ENCODE measurements at regions not wholly inside any gene's neighbourhood (a gene's known extent, or its start where the extent isn't known, plus 50 kb on each side); places are given as distances from the start of the nearest gene placed in this dataset.

GRCh38 chr1:60431593-60431992 is 358.0 kb upstream of the C1orf87 start:
- Histone ChIP-seq H3K27ac (ENCODE audit: low read depth in 1 of 3, low read length in 2 of 3) (no peak overlapping the region), H3K4me1 (ENCODE audit: control insufficient read depth in 3 of 3, insufficient read depth in 2 of 3, low read depth in 1 of 3, low read length in 2 of 3) (no peaks in the 10 kb centered on the region), H3K27me3 (ENCODE audit: control insufficient read depth in 3 of 3, insufficient read depth in 3 of 3, low read length in 3 of 3) (no peaks in the 10 kb centered on the region), H3K9me3 (ENCODE audit: control insufficient read depth in 2 of 2, insufficient read depth in 1 of 2, low read depth in 1 of 2, low read length in 1 of 2) (peaks cover 0 to 6% of the 10 kb centered on the region in 2 donors), H3K4me3 (ENCODE audit: low read depth in 1 of 3, low read length in 3 of 3) (no peak overlapping the region), H3K36me3 (ENCODE audit: control insufficient read depth in 3 of 3, insufficient read depth in 2 of 3, low read depth in 1 of 3, low read length in 3 of 3) (no peaks in the 10 kb centered on the region)
- DNase-seq = no peak
- FAIRE-seq = no peak
- 76 to 81% (median 77%) methylated on average over 2 of the region's 2 CpGs for WGBS, 3 donors

DNA sequence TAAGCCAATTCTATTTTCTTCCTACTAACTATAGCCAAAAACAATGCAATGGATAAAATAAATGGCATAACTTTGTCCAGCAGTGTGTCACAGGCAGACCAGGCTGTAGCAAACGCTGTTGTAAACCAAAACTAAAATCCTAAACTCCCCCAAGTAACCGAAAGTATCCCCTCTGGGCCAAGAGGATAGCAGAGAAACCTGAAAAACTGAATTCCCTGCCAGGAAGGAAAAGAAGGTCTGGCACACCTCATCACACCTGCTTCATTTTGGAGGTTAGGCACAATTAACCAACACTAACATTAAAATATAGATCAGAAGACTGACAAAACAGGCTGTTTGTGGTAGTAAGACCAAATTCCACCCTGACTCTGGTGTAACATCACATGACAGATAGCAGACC is 356.8 kb upstream of the C1orf87 start:
- Histone ChIP-seq H3K27ac (ENCODE audit: low read depth in 1 of 3, low read length in 2 of 3) (no peak overlapping the region), H3K27me3 (ENCODE audit: control insufficient read depth in 3 of 3, insufficient read depth in 3 of 3, low read length in 3 of 3) (no peaks in the 10 kb centered on the region), H3K4me3 (ENCODE audit: low read depth in 1 of 3, low read length in 3 of 3) (no peak overlapping the region), H3K4me1 (ENCODE audit: control insufficient read depth in 3 of 3, insufficient read depth in 2 of 3, low read depth in 1 of 3, low read length in 2 of 3) (no peaks in the 10 kb centered on the region), H3K9me3 (ENCODE audit: control insufficient read depth in 2 of 2, insufficient read depth in 1 of 2, low read depth in 1 of 2, low read length in 1 of 2) (peaks cover 0 to 6% of the 10 kb centered on the region in 2 donors), H3K36me3 (ENCODE audit: control insufficient read depth in 3 of 3, insufficient read depth in 2 of 3, low read depth in 1 of 3, low read length in 3 of 3) (no peaks in the 10 kb centered on the region)
- DNase-seq (no peak), FAIRE-seq (no peak)
- 57 to 76% (median 73%) methylated on average over 2 of the region's 2 CpGs for WGBS, 3 donors

DNA sequence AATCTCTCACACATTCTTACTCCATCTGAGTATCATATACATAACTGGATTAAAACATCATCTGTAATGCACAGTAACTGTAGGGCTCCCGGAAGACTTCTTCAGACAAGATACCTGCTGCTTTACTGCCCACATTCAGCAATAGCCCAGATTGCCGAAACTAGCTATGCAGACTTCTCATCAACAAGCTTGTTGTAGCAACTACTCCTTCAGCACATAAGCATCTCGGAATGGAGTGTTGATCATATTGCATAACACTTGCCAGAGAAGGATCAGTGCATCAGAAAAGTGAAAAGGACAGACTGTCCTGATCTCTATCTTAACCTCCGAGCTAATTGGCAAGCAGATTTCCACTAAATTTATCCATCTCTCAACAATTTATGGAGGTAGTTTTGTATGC is 354.6 kb upstream of the C1orf87 start:
- H3K4me1 ChIP-seq (ENCODE audit: control insufficient read depth in 3 of 3, insufficient read depth in 2 of 3, low read depth in 1 of 3, low read length in 2 of 3) = no peaks in the 10 kb centered on the region
- H3K36me3 ChIP-seq (ENCODE audit: control insufficient read depth in 3 of 3, insufficient read depth in 2 of 3, low read depth in 1 of 3, low read length in 3 of 3) = no peaks in the 10 kb centered on the region
- no peak overlapping the region for H3K4me3 ChIP-seq (ENCODE audit: low read depth in 1 of 3, low read length in 3 of 3)
- no peak overlapping the region for H3K27ac ChIP-seq (ENCODE audit: low read depth in 1 of 3, low read length in 2 of 3)
- H3K27me3 ChIP-seq (ENCODE audit: control insufficient read depth in 3 of 3, insufficient read depth in 3 of 3, low read length in 3 of 3) = no peaks in the 10 kb centered on the region
- H3K9me3 ChIP-seq (ENCODE audit: control insufficient read depth in 2 of 2, insufficient read depth in 1 of 2, low read depth in 1 of 2, low read length in 1 of 2) = no peaks in the 10 kb centered on the region
- DNase-seq = no peak
- 72 to 82% (median 82%) methylated on average over 4 of the region's 4 CpGs for WGBS, 3 donors
- FAIRE-seq = no peak

DNA sequence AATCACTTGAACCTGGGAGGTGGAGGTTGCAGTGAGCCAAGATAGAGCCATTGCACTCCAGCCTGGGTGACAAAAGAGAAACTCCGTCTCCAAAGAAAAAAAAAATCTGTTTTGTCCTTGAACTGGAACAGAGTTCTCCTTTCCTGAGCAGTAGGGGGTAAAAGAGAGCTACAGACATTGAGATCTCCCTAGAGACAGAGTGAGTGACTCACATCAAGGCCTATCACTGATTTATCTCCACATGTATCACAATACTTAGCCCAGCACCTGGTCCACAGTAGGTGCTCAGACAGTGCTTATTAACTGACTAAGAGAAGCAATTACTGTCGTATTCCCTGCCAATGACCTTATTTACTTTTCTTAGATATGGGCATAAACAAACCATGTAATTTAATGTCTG is 354.1 kb upstream of the C1orf87 start:
- FAIRE-seq = no peak
- H3K4me3 ChIP-seq (ENCODE audit: low read depth in 1 of 3, low read length in 3 of 3) = no peak overlapping the region
- H3K27ac ChIP-seq (ENCODE audit: low read depth in 1 of 3, low read length in 2 of 3) = no peak overlapping the region

DNA sequence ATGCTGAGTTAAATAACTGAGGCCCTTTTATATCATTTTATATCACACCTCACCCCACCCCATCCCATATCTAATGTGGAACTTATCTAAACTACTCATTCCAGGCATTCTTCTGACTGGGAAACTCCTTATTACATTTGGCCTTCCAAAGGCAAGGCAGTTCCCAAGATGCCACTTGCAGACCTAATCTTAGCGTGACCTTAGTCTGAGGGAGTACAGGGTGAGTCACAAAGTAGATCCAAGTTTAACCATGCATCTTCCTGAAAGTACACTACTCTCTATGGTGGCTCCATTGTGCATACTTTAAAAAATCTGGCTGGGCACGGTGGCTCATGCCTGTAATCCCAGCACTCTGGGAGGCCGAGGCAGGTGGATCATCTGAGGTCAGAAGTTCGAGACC is 353.6 kb upstream of the C1orf87 start:
- Histone ChIP-seq H3K4me1 (ENCODE audit: control insufficient read depth in 3 of 3, insufficient read depth in 2 of 3, low read depth in 1 of 3, low read length in 2 of 3) (no peaks in the 10 kb centered on the region), H3K27me3 (ENCODE audit: control insufficient read depth in 3 of 3, insufficient read depth in 3 of 3, low read length in 3 of 3) (no peaks in the 10 kb centered on the region), H3K36me3 (ENCODE audit: control insufficient read depth in 3 of 3, insufficient read depth in 2 of 3, low read depth in 1 of 3, low read length in 3 of 3) (no peaks in the 10 kb centered on the region), H3K27ac (ENCODE audit: low read depth in 1 of 3, low read length in 2 of 3) (no peak overlapping the region), H3K9me3 (ENCODE audit: control insufficient read depth in 2 of 2, insufficient read depth in 1 of 2, low read depth in 1 of 2, low read length in 1 of 2) (no peaks in the 10 kb centered on the region), H3K4me3 (ENCODE audit: low read depth in 1 of 3, low read length in 3 of 3) (no peak overlapping the region)
- FAIRE-seq (no peak), DNase-seq (no peak)
- WGBS, 3 donors = 64 to 79% (median 76%) methylated on average over 4 of the region's 4 CpGs

More for the DNA sequence above, 354.1 kb upstream of the C1orf87 start:
- WGBS, 3 donors = 64 to 79% (median 73%) methylated on average over 2 of the region's 2 CpGs
- Histone ChIP-seq H3K4me1 (ENCODE audit: control insufficient read depth in 3 of 3, insufficient read depth in 2 of 3, low read depth in 1 of 3, low read length in 2 of 3) (no peaks in the 10 kb centered on the region), H3K36me3 (ENCODE audit: control insufficient read depth in 3 of 3, insufficient read depth in 2 of 3, low read depth in 1 of 3, low read length in 3 of 3) (no peaks in the 10 kb centered on the region), H3K27me3 (ENCODE audit: control insufficient read depth in 3 of 3, insufficient read depth in 3 of 3, low read length in 3 of 3) (no peaks in the 10 kb centered on the region), H3K9me3 (ENCODE audit: control insufficient read depth in 2 of 2, insufficient read depth in 1 of 2, low read depth in 1 of 2, low read length in 1 of 2) (no peaks in the 10 kb centered on the region)
- DNase-seq = no peak

- FAIRE-seq (no peak), DNase-seq (peak in 1 of 2 donors; percentile 5)
- Histone ChIP-seq H3K27me3 (ENCODE audit: control insufficient read depth in 3 of 3, insufficient read depth in 3 of 3, low read length in 3 of 3) (peaks cover 0 to 2% (median 0%) of the 10 kb centered on the region in 3 donors), H3K4me1 (ENCODE audit: control insufficient read depth in 3 of 3, insufficient read depth in 2 of 3, low read depth in 1 of 3, low read length in 2 of 3) (no peaks in the 10 kb centered on the region), H3K27ac (ENCODE audit: low read depth in 1 of 3, low read length in 2 of 3) (no peak overlapping the region), H3K4me3 (ENCODE audit: low read depth in 1 of 3, low read length in 3 of 3) (no peak overlapping the region), H3K9me3 (ENCODE audit: control insufficient read depth in 2 of 2, insufficient read depth in 1 of 2, low read depth in 1 of 2, low read length in 1 of 2) (peaks cover 0 to 4% of the 10 kb centered on the region in 2 donors), H3K36me3 (ENCODE audit: control insufficient read depth in 3 of 3, insufficient read depth in 2 of 3, low read depth in 1 of 3, low read length in 3 of 3) (no peaks in the 10 kb centered on the region)
- WGBS, 3 donors = 49 to 67% (median 52%) methylated on average over 1 of the region's 1 CpG
These were observed 352.0 kb upstream of the C1orf87 start for GRCh38 chr1:60425528-60425927.

DNA sequence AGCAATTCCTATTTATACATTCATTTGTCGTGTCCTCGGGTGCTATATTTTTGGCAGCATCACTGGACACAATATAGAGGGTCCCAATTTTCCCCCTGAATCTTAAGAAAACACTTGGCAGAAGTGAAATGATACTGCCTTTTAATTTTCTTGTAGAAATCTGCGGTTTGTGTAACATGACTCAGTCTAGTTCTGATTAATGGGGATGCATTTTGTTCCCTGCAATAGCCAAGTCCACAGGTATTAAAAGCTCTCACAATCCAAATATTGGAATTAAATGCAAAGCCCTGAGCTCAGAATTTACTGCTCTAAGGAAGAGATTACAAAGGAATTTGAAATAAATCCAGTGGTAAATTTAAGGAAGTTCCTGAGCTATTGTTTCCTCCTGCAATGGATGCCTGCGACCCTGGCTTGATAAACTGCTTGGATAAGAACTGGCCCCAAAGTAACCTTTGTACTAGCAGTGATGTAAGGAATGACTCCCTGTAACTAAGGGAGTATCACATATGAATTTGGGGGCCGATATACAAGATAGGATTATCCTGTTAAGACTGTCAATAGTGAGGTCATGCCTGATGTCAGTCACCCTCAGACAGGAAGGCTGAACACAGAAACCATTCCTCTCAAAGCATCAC is 349.7 kb upstream of the C1orf87 start:
- Histone ChIP-seq H3K4me3 (ENCODE audit: low read depth in 1 of 3, low read length in 3 of 3) (no peak overlapping the region), H3K27ac (ENCODE audit: low read depth in 1 of 3, low read length in 2 of 3) (no peak overlapping the region), H3K4me1 (ENCODE audit: control insufficient read depth in 3 of 3, insufficient read depth in 2 of 3, low read depth in 1 of 3, low read length in 2 of 3) (no peaks in the 10 kb centered on the region), H3K27me3 (ENCODE audit: control insufficient read depth in 3 of 3, insufficient read depth in 3 of 3, low read length in 3 of 3) (peaks cover 0 to 2% (median 0%) of the 10 kb centered on the region in 3 donors), H3K9me3 (ENCODE audit: control insufficient read depth in 2 of 2, insufficient read depth in 1 of 2, low read depth in 1 of 2, low read length in 1 of 2) (peaks cover 0 to 4% of the 10 kb centered on the region in 2 donors), H3K36me3 (ENCODE audit: control insufficient read depth in 3 of 3, insufficient read depth in 2 of 3, low read depth in 1 of 3, low read length in 3 of 3) (no peaks in the 10 kb centered on the region)
- 31 to 40% (median 38%) methylated on average over 5 of the region's 5 CpGs for WGBS, 3 donors
- FAIRE-seq (no peak), DNase-seq (no peak)

DNA sequence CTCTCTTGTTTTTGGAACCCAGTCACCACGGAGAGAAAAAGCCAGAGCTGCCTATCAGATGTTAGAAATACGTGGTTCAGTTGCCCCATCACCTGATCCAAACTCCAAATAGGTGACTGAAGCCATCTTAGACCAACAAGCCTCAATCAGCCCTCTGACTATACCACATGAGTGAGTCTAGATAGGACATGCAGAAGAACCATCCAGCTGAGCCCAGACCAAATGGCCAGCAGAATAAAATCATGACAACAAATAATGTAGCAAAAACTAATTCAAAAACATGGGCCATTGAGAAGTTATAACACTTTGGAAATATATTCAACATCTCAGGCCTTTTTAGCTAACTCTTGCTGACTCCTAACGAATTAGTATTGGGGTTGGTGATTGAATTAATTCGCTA is 348.4 kb upstream of the C1orf87 start:
- FAIRE-seq = no peak
- 59 to 73% (median 63%) methylated on average over 4 of the region's 4 CpGs for WGBS, 3 donors

DNA sequence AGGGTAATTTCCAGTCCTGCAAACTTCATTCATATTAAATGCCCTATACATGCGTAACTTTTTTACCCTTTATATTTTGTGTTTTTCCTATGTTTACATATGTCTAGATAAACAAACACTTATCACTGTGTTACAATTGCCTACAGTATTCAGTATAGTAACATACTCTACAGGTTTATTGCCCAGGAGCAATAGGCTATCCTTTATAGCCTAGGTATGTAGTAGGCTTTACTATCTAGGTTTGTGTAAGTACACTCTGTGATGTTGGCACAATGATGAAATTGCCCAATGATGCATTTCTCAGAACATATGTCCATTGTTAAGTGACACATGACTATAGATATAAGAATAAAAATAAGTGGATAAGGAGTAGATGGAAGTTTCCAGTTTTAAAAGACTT is 345.5 kb upstream of the C1orf87 start:
- Histone ChIP-seq H3K4me1 (ENCODE audit: control insufficient read depth in 3 of 3, insufficient read depth in 2 of 3, low read depth in 1 of 3, low read length in 2 of 3) (no peaks in the 10 kb centered on the region), H3K4me3 (ENCODE audit: low read depth in 1 of 3, low read length in 3 of 3) (no peak overlapping the region), H3K27me3 (ENCODE audit: control insufficient read depth in 3 of 3, insufficient read depth in 3 of 3, low read length in 3 of 3) (peaks cover 0 to 2% (median 0%) of the 10 kb centered on the region in 3 donors), H3K36me3 (ENCODE audit: control insufficient read depth in 3 of 3, insufficient read depth in 2 of 3, low read depth in 1 of 3, low read length in 3 of 3) (no peaks in the 10 kb centered on the region), H3K9me3 (ENCODE audit: control insufficient read depth in 2 of 2, insufficient read depth in 1 of 2, low read depth in 1 of 2, low read length in 1 of 2) (peaks cover 0 to 4% of the 10 kb centered on the region in 2 donors), H3K27ac (ENCODE audit: low read depth in 1 of 3, low read length in 2 of 3) (no peak overlapping the region)
- WGBS, 3 donors = 81 to 90% (median 83%) methylated on average over 1 of the region's 1 CpG
- FAIRE-seq (no peak), DNase-seq (no peak)

More for the DNA sequence above, 348.4 kb upstream of the C1orf87 start:
- H3K36me3 ChIP-seq (ENCODE audit: control insufficient read depth in 3 of 3, insufficient read depth in 2 of 3, low read depth in 1 of 3, low read length in 3 of 3) = no peaks in the 10 kb centered on the region
- peaks cover 0 to 2% (median 0%) of the 10 kb centered on the region in 3 donors for H3K27me3 ChIP-seq (ENCODE audit: control insufficient read depth in 3 of 3, insufficient read depth in 3 of 3, low read length in 3 of 3)
- H3K27ac ChIP-seq (ENCODE audit: low read depth in 1 of 3, low read length in 2 of 3) = no peak overlapping the region
- H3K9me3 ChIP-seq (ENCODE audit: control insufficient read depth in 2 of 2, insufficient read depth in 1 of 2, low read depth in 1 of 2, low read length in 1 of 2) = peaks cover 0 to 4% of the 10 kb centered on the region in 2 donors
- H3K4me1 ChIP-seq (ENCODE audit: control insufficient read depth in 3 of 3, insufficient read depth in 2 of 3, low read depth in 1 of 3, low read length in 2 of 3) = no peaks in the 10 kb centered on the region
- no peak overlapping the region for H3K4me3 ChIP-seq (ENCODE audit: low read depth in 1 of 3, low read length in 3 of 3)
- no peak for DNase-seq
